PC-9 (cell line): ENCODE measurements at regions not wholly inside any gene's neighbourhood (a gene's known extent, or its start where the extent isn't known, plus 50 kb on each side); places are given as distances from the start of the nearest gene placed in this dataset.

Experiments
- CTCF ChIP-seq: fragments of 200-600 bp; sonication (generic); conservative IDR thresholded peaks from 2 replicates; pipeline ENCODE4 v1.6.1; 2017; ENCODE audit warnings: mixed run types, antibody characterized with exemption, mild to moderate bottlenecking, moderate library complexity
- EZH2 ChIP-seq: fragments of 200-600 bp; sonication (generic); IDR thresholded peaks from 2 replicates; pipeline ENCODE4 v1.8.0; 2017; ENCODE audit warnings: antibody characterized with exemption, low read depth

DNA sequence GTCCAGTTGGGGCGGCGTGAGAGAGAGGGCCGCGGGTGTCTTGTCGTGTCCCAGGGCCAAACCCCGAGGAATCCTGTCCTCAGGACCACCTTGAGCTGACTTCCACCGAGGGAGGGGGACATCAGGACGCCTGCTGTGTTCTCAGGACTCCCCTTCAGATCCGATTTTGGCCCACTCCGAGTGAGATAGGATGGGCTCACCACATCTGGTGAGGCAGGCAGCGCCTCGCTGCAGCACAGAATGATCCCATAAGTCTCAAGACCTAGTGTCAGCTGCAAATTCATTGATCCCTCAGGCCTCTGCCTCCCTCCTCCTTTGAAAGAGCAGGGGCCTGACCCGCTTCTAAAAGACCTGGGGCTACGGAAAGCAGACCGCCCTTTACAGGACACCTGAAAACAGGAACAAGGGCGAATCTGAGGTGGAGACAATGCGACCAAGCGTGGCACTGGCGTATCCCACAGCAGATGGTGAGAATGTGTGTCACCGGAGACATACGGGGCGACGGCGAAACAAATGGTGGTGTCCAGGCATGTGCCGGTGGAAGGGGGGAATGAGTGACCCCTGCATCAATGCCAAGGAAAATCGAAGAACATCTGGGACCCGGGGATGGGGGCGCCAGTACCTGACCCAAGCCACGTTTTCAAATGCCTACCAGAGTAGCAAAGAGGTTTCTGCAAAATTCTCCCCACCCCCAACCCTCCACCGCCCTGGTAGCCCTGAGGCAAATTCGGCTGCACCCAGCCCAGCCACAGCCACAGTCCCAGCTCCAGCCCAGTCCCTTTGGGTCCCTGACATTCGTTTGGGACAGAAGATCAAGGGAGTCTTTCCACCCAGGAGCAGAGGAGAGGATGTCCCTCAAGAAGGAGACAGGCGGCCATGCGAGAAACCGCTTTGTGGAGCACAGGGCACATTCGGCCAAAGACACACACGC lies 162.1 kb upstream of the ZNF337 start:
- TF ChIP-seq CTCF: no peak
- no peak for TF ChIP-seq EZH2
